Stimulated activated CD4-positive, alpha-beta T cell treated with anti-CD3 and anti-CD28 coated beads, TNF-alpha, amount 100 ng/mL, for 24 hours (primary cell): ENCODE measurements at regions not wholly inside any gene's neighbourhood (a gene's known extent, or its start where the extent isn't known, plus 50 kb on each side); places are given as distances from the start of the nearest gene placed in this dataset.
"Not testable (repeated sequence)": the region's sequence is repeated elsewhere in the genome, so short reads cannot be mapped to it uniquely, and the experiment has no call there.

Experiments used
- DNase-seq, 3 experiments: peaks; one replicate each; pipeline ENCODE4 v3.0.0-alpha.2; 2020; ENCODE audit warnings: low read depth in 3 of 3

- DNase-seq: not testable (repeated sequence)
Measured at GRCh38 chr5:36426070-36426469, 124.4 kb upstream of the RANBP3L start.

DNA sequence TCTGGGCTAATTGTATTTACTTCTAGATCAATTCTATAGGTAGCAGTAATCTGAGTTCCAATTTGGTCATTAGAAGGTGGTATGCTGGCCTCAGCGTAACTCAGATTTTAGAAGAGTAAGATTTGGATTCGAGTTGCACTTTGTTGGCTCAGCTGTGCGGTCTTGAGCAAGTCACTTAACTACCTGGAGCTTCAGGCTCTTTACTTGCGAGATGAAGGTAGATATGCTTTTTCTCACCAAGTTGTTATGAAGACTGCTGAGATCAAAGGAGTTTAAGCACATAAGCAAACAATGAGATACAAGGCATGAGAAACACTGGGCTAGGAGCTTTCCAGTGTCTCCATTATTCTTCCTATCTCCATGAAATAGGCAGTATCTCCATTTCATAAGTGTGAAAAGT lies 133.8 kb upstream of the RANBP3L start:
- no peak for DNase-seq

DNA sequence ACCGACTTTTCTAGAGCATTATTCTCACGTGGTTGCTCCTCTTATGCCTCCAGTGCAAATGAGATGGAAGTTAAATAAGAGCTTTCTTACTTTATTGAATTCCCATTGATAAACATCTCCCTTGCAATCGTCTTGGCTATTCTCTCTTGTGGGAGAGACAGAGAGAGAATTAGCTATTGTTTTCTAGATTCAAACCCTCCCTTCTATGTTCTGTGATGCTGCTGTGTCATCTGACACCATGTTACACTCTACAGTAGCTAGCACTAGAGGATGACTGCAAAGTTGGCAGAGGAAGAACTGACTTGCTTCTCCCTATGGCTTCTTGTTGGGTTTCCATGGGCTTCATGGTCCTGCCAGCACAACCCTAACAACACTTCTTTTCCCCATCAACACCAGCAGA lies 134.6 kb upstream of the RANBP3L start:
- no peak for DNase-seq

GRCh38 chr5:36438765-36439561 lies 137.3 kb upstream of the RANBP3L start:
- no peak for DNase-seq

DNA sequence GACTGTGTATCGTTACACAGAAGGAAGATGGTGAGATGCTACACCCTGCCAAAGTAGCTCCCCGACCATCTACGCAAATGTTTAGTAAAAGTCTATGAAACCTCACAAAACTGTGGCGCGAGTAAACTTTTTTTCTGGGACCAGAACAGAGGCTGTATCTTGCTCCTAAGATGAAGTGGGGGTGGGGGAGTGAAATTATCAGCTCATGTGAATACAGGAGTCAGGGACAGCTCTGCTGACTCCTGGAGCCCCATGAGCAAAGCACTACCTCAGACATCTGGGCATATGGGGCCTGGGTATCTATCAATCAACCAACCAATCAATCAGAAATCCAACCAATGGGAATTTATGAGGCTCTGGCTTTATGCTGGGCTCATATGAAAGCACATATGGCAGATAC lies 138.6 kb upstream of the RANBP3L start:
- no peak for DNase-seq

DNA sequence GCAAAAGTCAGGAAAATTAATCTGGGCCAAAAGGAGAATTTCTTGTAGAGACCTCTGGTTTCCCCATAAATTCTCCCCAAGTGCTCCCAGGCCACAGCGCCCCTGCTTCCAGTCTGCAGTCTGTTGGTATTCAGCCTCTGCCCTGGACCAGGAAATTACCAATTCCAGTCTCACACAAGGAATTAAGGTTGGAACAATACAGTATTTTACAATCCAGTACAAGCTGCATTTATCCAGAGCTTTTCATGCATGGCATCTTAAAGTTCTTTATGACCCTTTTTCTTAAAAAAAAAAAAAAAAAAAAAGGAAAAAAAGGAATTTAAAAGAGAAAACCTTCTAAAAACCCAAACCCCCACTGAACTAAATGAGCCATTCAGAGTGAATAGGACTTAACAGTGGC lies 139.6 kb upstream of the RANBP3L start:
- no peak for DNase-seq

DNA sequence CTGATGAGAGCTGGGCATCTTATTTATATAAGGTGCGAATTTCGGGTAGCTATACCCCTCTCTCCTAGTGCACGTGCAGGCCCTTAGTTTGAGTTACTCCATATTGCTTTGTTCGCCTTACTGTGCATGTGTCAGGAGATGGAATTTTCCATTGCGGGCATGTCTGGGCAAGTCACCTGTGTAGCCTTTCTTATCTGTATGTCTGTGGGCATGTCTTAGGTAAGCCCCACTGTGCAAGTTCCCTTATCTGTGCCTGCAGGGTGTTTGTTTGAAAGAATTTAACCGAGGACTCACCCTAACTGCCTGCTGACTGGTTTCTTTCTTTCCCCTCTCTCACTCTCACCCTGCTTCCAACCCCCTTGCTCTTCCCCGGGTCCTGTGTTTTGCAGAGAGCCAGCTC lies 140.7 kb upstream of the RANBP3L start:
- no peak for DNase-seq

GRCh38 chr5:36442796-36443195 lies 141.1 kb upstream of the RANBP3L start:
- no peak for DNase-seq

GRCh38 chr5:36443941-36444340 lies 142.2 kb upstream of the RANBP3L start:
- no peak for DNase-seq

DNA sequence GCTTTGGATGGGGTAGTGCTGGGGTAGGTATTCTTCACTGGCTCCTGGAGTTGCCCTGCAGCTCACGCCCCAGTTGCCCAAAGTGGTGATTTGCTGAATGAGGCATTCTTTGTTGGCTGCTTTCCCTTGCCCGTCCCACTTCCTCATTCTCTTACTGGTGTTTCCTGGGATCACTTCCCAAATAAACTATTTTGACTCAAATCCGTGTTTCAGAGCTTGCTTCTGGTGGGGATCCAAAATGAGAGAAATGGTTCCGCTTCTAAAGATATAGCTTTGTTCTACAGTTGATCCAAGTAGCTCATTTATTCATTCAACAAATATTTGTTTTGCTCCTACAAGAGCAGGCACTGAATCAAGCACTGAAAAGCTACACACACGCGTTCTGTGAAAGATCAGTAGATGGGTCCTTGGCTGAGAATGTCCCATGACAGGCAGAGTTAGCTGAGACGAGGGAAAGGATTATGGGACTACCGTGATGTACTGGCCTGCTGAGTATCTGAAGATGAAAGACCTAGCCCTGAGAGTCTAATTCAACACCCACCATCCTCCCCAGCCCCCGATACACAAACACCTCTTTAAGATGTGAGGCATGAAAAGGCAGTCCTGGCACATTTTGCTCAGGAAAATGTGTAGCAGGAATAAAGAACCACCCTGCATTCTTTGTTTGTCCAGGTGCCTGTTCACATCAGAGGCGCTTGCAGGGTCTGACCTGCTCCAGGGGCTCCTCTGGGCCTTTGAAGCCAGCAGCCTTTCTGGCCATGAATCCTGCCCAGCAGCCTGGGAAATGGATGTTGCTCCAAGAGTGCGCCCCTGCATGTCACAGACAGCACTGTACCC lies 143.1 kb upstream of the RANBP3L start:
- DNase-seq: no peak

- no peak for DNase-seq
Measured at GRCh38 chr5:36447776-36448175, 146.1 kb upstream of the RANBP3L start.

GRCh38 chr5:36450229-36451014 lies 148.7 kb upstream of the RANBP3L start:
- DNase-seq: no peak

DNA sequence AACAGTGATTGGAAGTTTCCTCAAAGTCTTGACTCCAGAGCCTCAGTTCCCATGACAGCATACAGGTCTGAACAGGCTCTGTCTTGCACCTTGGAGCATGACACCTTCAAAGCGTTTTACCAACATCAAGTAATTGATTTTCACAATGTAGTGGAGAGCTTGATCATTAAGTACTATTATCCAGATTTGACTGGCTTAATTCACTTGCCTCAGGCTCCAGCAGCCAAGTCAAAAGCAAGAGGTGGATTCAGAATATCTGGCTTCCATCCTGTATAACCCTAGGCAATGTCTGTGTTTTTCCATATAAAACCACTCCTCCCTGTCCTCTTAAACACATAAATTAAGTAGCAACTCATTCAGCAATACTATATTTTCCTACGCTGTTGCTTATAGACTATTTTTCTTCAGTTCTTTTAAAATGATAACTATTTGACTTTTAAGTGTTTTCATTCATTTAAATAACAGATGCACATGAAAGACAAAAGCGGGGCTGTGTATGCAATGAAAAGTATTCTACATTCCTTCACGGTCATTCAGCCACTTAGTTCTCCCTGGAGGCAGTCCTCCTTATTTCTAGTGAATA lies 150.8 kb upstream of the RANBP3L start:
- DNase-seq: no peak

DNA sequence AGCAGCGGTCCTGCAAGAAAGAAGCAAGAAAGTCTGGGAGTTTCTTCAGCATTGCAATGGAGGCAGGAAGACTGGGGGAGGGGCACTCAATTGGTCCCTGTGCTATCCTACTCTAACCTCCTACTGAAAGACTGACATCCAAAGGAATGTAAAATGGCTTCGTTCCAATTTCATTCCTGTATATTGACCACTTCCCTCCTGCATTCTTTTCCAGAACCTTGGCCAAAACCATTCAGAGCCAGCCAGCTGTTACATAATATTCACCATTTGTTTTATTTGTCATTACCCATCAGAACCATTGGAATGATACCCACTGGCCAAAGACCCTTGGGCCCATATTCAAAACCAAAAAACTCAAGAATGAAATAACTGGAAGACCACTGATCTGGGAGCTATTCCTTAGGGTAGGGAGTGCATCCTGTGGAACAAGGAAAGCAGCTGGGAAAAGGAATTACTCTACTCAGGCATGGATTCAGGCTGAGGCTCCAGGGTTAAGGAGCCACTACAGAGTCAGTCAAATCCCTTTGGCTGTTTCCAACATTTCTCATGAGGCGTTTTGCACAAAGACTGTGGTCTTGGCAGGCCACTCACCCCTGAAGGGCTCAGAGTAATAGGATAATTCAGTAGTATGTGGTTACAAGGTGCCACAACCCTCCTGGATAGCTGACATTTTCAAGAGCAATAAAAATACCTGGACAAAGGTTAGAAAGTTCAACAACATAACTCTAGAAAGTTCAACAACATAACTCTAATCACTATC lies 148.7 kb upstream of the SLC1A3 start:
- DNase-seq: no peak

- no peak for DNase-seq
Measured at GRCh38 chr5:36458746-36459145, 147.7 kb upstream of the SLC1A3 start.

DNA sequence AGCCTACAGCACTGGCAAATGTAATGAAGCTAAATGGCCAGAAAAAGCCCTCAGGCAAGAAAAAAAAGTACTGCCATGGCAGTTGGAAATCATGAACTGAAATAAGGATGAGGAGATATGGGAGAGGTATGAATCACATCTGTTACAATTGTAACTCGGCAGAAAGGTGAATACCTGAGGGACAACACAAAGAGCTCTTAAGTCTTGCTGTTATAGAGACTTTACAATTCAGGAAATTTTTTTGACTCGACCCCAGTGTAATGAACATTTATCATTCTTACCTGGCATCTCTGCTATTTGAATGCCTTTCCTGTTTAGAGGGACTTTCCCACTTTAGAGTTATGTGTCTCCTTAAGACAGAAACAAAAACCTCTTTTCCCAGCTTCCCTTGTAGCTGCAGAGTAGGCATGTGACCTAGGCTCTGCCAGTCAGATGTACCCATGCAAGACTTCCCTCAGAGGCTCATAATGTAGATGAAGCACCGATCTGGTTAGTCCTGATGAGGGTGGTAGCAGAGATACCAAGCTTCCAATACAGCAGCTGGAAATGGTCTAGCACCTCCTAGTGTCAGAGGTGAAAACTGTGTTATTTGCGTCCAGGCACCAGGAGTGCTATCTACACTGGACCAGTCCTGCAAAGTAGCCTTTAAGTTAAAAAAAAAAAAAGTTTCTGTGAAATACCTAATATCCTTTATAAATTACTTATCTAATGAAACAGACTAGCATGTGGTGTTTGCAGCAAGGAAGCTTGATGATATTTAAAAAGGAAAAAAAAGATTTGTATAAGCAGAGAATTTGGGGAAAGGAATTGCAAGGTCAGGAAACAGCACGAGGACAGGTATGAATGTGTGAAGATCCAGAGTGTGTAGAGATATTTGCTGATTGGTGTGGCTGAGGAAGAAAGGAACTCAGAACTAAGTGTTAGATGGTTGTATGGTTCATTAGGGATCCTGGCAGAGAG lies 146.9 kb upstream of the SLC1A3 start:
- DNase-seq: no peak

- DNase-seq: no peak
Measured at GRCh38 chr5:36462295-36463021, 143.9 kb upstream of the SLC1A3 start.

DNA sequence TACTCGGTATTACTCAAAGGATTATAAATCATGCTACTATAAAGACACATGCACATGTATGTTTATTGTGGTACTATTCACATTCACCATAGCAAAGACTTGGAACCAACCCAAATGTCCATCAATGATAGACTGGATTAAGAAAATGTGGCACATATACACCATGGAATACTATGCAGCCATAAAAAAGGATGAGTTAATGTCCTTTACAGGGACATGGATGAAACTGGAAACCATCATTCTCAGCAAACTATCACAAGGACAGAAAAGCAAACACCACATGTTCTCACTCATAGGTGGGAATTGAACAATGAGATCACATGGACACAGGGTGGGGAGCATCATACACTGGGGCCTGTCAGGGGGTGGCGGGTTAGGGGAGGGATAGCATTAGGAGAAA lies 130.5 kb upstream of the SLC1A3 start:
- DNase-seq: not testable (repeated sequence)

DNA sequence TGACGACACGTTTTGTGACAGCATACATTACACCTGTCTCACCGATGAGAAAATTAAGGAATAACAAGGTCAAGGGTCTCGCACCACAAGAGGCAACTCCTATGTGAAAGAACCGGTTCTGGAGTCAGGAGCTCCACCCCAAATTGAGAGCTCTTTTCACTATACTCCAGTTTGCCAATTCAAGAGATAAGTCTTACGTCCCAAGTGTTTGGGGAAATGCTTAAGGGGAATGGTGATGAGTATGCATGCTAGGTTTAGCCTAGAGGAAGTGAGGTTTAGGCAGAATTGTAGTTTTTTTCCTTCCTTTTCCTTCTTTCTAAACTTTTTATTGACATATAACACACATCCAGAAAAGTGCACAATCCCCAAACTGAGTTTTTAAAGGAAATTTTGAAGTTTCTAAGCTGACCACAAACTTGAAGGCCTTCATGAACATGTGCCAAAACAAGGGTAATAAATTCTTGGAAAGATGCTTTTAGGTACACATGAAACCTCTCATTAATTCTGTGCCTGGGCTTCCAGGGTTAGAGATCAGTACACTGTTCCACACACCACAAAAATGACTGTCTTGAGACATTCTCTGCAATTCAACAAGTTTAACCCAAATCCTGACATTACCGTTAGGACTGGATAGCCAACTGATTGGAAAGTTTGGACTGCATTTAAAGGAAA lies 127.6 kb upstream of the SLC1A3 start:
- no peak for DNase-seq
